Endodermal cell (in vitro differentiated cells): ENCODE measurements at regions not wholly inside any gene's neighbourhood (a gene's known extent, or its start where the extent isn't known, plus 50 kb on each side); places are given as distances from the start of the nearest gene placed in this dataset.

ENCODE experiments used
- DNase-seq: peaks from one replicate; pipeline ENCODE4 v3.0.0-alpha.2; 2017
- H3K27ac ChIP-seq: 2 replicates; pipeline ENCODE4 v1.5.1; 2013; ENCODE audit warnings: mild to moderate bottlenecking, low read depth, low read length, moderate library complexity
- H3K27me3 ChIP-seq: 2 replicates; pipeline ENCODE4 v1.6.1; 2013; ENCODE audit warnings: mild to moderate bottlenecking, low read length, moderate library complexity; ENCODE audit not compliant: insufficient read depth, control insufficient read depth, poor library complexity, severe bottlenecking
- H3K36me3 ChIP-seq: 2 replicates; pipeline ENCODE4 v1.7.0; 2013; ENCODE audit warnings: mild to moderate bottlenecking, low read length, moderate library complexity; ENCODE audit not compliant: control insufficient read depth, insufficient read depth
- H3K4me1 ChIP-seq: one replicate; pipeline ENCODE4 v1.7.0; 2013; ENCODE audit warnings: low read length; ENCODE audit not compliant: control insufficient read depth, insufficient read depth
- H3K4me3 ChIP-seq: 2 replicates; pipeline ENCODE4 v1.5.1; 2013; ENCODE audit warnings: mild to moderate bottlenecking, low read length, moderate library complexity
- H3K9ac ChIP-seq: 2 replicates; pipeline ENCODE4 v1.6.1; 2013; ENCODE audit warnings: mild to moderate bottlenecking, low read length, moderate library complexity; ENCODE audit not compliant: poor library complexity, severe bottlenecking; ENCODE audit errors: extremely low read depth
- H3K9me3 ChIP-seq: 2 replicates; pipeline ENCODE4 v1.6.1; 2013; ENCODE audit warnings: mild to moderate bottlenecking, low read length, moderate library complexity; ENCODE audit not compliant: control insufficient read depth
- H3K27ac Mint-ChIP-seq: 2 replicates; pipeline ENCODE4 v1.8.0; 2020; ENCODE audit warnings: mixed read lengths
- H3K27me3 Mint-ChIP-seq: 2 replicates; pipeline ENCODE4 v1.8.0; 2021; ENCODE audit warnings: mild to moderate bottlenecking, mixed read lengths; ENCODE audit not compliant: insufficient read depth
- H3K36me3 Mint-ChIP-seq: 2 replicates; pipeline ENCODE4 v1.8.0; 2020; ENCODE audit warnings: low read depth, mixed read lengths
- H3K4me1 Mint-ChIP-seq: 2 replicates; pipeline ENCODE4 v1.8.0; 2020; ENCODE audit warnings: mixed read lengths
- H3K4me3 Mint-ChIP-seq: 2 replicates; pipeline ENCODE4 v1.8.0; 2020; ENCODE audit warnings: mild to moderate bottlenecking, moderate library complexity, mixed read lengths
- H3K9me3 Mint-ChIP-seq: 2 replicates; pipeline ENCODE4 v1.8.0; 2020; ENCODE audit warnings: mild to moderate bottlenecking, mixed read lengths
- CTCF ChIP-seq: fragments of 200-600 bp; sonication (generic); conservative IDR thresholded peaks from 2 replicates; pipeline ENCODE4 v1.5.0; 2021; ENCODE audit warnings: antibody characterized with exemption, mild to moderate bottlenecking
- WGBS, 2 experiments: methylation state at CpG; one replicate each; pipeline versions ENCODE4 v1.1.5 to v1.1.7; 2013; ENCODE audit warnings: missing lambda C conversion rate in 2 of 2, mixed read lengths in 1 of 2; ENCODE audit not compliant: insufficient coverage in 1 of 2, insufficient read length in 1 of 2; 5-methylcytosine and 5-hydroxymethylcytosine counted together

GRCh38 chr6:14196026-14196425 is 78.5 kb downstream of the CD83 start:
- H3K27me3 Mint-ChIP-seq = peaks cover 56% of the 10 kb centered on the region
- no peak for TF ChIP-seq CTCF
- Histone ChIP-seq H3K27ac (no peak overlapping the region), H3K9me3 (no peaks in the 10 kb centered on the region), H3K4me1 (peaks cover 4% of the 10 kb centered on the region), H3K4me3 (no peak overlapping the region), H3K9ac (no peak overlapping the region), H3K27me3 (no peaks in the 10 kb centered on the region), H3K36me3 (no peaks in the 10 kb centered on the region)
- H3K4me1 Mint-ChIP-seq = peaks cover 18% of the 10 kb centered on the region
- no peak overlapping the region for H3K4me3 Mint-ChIP-seq
- H3K9me3 Mint-ChIP-seq = peaks cover 4% of the 10 kb centered on the region
- no peak for DNase-seq
- no peak overlapping the region for H3K27ac Mint-ChIP-seq
- no peaks in the 10 kb centered on the region for H3K36me3 Mint-ChIP-seq
- WGBS, 2 experiments = 94 to 100% methylated on average over 2 to 4 of the region's 4 CpGs

GRCh38 chr6:14197118-14197517 is 79.5 kb downstream of the CD83 start:
- WGBS, 2 experiments = 85% methylated on average over 3 of the region's 3 CpGs; no CpG with 5 or more reads in 1 of the 2 experiments
- H3K27ac Mint-ChIP-seq = no peak overlapping the region
- no peak overlapping the region for H3K4me3 Mint-ChIP-seq

GRCh38 chr6:14200047-14200446 is 82.5 kb downstream of the CD83 start:
- no peak overlapping the region for H3K9ac ChIP-seq
- Mint-ChIP-seq H3K4me1 (peaks cover 2% of the 10 kb centered on the region), H3K9me3 (peaks cover 4% of the 10 kb centered on the region), H3K27ac (no peak overlapping the region), H3K36me3 (no peaks in the 10 kb centered on the region), H3K27me3 (peaks cover 49% of the 10 kb centered on the region), H3K4me3 (no peak overlapping the region)
- no peaks in the 10 kb centered on the region for H3K9me3 ChIP-seq
- DNase-seq = no peak
- H3K4me1 ChIP-seq = no peaks in the 10 kb centered on the region
- 87 to 98% methylated on average over 4 of the region's 4 CpGs for WGBS, 2 experiments
- H3K27me3 ChIP-seq = no peaks in the 10 kb centered on the region
- H3K36me3 ChIP-seq = no peaks in the 10 kb centered on the region
- no peak overlapping the region for H3K4me3 ChIP-seq
- H3K27ac ChIP-seq = no peak overlapping the region
- TF ChIP-seq CTCF = no peak

More at GRCh38 chr6:14197118-14197517, 79.5 kb downstream of the CD83 start:
- H3K9ac ChIP-seq = no peak overlapping the region
- H3K36me3 Mint-ChIP-seq = no peaks in the 10 kb centered on the region
- H3K27me3 Mint-ChIP-seq = peaks cover 60% of the 10 kb centered on the region
- H3K27me3 ChIP-seq = no peaks in the 10 kb centered on the region
- peaks cover 18% of the 10 kb centered on the region for H3K4me1 Mint-ChIP-seq
- no peak for DNase-seq
- H3K36me3 ChIP-seq = no peaks in the 10 kb centered on the region
- TF ChIP-seq CTCF = no peak
- no peak overlapping the region for H3K4me3 ChIP-seq
- H3K4me1 ChIP-seq = peaks cover 4% of the 10 kb centered on the region
- peaks cover 4% of the 10 kb centered on the region for H3K9me3 Mint-ChIP-seq
- H3K9me3 ChIP-seq = no peaks in the 10 kb centered on the region
- H3K27ac ChIP-seq = no peak overlapping the region
